Endothelial cell (in vitro differentiated cells): ENCODE measurements at regions not wholly inside any gene's neighbourhood (a gene's known extent, or its start where the extent isn't known, plus 50 kb on each side); places are given as distances from the start of the nearest gene placed in this dataset.
"Not testable (repeated sequence)": the region's sequence is repeated elsewhere in the genome, so short reads cannot be mapped to it uniquely, and the experiment has no call there.

Experiments used
- DNase-seq: peaks from one replicate; pipeline ENCODE4 v3.0.0; 2021; ENCODE audit warnings: low spot score
- H3K27ac Mint-ChIP-seq: one replicate; pipeline ENCODE4 v1.8.0; 2021; ENCODE audit warnings: mixed read lengths, inconsistent platforms; ENCODE audit not compliant: unreplicated experiment
- H3K27me3 Mint-ChIP-seq: one replicate; pipeline ENCODE4 v1.8.0; 2021; ENCODE audit warnings: mild to moderate bottlenecking, moderate library complexity, mixed read lengths, inconsistent platforms; ENCODE audit not compliant: unreplicated experiment
- H3K36me3 Mint-ChIP-seq: one replicate; pipeline ENCODE4 v1.8.0; 2021; ENCODE audit warnings: mild to moderate bottlenecking, low read depth, mixed read lengths, inconsistent platforms; ENCODE audit not compliant: unreplicated experiment
- H3K4me1 Mint-ChIP-seq: one replicate; pipeline ENCODE4 v1.8.0; 2021; ENCODE audit warnings: mild to moderate bottlenecking, mixed read lengths, inconsistent platforms; ENCODE audit not compliant: unreplicated experiment
- H3K4me3 Mint-ChIP-seq: one replicate; pipeline ENCODE4 v1.8.0; 2021; ENCODE audit warnings: mild to moderate bottlenecking, mixed read lengths, inconsistent platforms; ENCODE audit not compliant: unreplicated experiment
- H3K9me3 Mint-ChIP-seq: one replicate; pipeline ENCODE4 v1.8.0; 2021; ENCODE audit warnings: mixed read lengths, inconsistent platforms; ENCODE audit not compliant: unreplicated experiment
- TF ChIP-seq, protein P1 (sequence below): fragments of 200-600 bp; sonication (generic); IDR thresholded peaks from one replicate; pipeline ENCODE4 v1.5.0; 2021; ENCODE audit warnings: antibody characterized with exemption; ENCODE audit not compliant: unreplicated experiment

DNA sequence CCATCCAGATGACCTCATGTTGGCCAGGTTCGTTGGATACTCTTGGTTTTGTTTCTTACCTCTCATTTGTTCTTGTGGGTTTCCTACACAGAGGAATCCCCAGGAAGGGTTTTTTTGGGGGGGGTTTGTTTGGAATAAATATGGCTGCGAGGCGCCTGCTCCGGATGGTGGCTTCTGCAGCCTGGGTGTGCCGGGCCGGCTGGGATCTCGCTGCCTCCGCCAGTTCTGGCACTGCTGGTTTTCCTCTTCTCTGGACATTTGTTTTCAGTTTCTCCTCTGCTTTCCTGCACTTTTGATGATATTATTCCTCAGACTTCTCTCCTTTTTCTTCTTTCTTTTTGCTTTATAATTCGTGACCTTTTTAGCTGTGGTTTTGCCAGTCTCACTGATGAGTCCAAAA lies 187.4 kb downstream of the OR4M2 start:
- no peak overlapping the region for H3K4me3 Mint-ChIP-seq
- TF ChIP-seq, protein P1, sequence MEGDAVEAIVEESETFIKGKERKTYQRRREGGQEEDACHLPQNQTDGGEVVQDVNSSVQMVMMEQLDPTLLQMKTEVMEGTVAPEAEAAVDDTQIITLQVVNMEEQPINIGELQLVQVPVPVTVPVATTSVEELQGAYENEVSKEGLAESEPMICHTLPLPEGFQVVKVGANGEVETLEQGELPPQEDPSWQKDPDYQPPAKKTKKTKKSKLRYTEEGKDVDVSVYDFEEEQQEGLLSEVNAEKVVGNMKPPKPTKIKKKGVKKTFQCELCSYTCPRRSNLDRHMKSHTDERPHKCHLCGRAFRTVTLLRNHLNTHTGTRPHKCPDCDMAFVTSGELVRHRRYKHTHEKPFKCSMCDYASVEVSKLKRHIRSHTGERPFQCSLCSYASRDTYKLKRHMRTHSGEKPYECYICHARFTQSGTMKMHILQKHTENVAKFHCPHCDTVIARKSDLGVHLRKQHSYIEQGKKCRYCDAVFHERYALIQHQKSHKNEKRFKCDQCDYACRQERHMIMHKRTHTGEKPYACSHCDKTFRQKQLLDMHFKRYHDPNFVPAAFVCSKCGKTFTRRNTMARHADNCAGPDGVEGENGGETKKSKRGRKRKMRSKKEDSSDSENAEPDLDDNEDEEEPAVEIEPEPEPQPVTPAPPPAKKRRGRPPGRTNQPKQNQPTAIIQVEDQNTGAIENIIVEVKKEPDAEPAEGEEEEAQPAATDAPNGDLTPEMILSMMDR, result no peak
- H3K4me1 Mint-ChIP-seq, result no peaks in the 10 kb centered on the region
- peaks cover 2% of the 10 kb centered on the region for H3K27me3 Mint-ChIP-seq
- H3K9me3 Mint-ChIP-seq, result peaks cover 5% of the 10 kb centered on the region
- no peak for DNase-seq
- no peak overlapping the region for H3K27ac Mint-ChIP-seq
- H3K36me3 Mint-ChIP-seq, result peaks cover 5% of the 10 kb centered on the region

DNA sequence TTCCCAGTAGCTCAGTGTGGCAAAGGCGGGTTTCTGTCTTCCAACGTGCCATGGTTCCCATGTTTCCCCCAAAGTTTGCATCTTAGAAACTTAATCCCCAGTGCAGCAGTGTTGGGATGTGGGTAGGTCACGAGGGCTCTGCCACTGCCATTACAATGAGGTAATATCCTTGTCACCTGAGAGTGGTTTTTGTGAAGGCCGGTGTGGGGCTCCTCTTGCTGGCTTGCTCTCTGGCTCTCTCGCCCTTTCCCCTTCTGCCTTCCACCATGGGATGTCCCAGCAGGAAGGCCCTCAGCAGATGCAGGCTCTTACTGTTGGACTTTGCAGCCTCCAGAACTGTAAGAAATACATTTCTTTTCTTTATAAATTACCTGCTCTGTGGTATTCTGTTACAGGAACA lies 187.9 kb downstream of the OR4M2 start:
- H3K36me3 Mint-ChIP-seq, result not testable (repeated sequence)

DNA sequence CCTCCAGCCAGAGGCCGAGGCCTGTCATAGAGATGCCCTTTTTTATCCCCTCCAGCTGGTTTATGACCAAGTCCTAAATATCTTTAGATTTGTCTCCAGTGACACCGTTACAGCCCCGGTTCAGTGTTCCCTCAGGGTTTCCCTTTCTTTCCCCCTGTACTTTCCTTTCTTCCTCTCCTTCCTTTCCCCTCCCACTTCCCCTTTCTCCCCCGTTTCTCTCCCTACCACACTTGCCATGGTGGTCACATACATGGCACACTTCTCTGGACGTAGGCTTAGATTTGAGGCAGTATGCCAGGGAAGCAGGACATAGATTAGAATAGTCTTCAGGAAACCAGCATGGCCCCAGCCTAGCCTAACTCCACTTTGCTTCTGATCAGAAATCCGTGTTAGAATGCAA lies 188.3 kb downstream of the OR4M2 start:
- not testable (repeated sequence) for H3K9me3 Mint-ChIP-seq, H3K4me3 Mint-ChIP-seq, DNase-seq, H3K27ac Mint-ChIP-seq, H3K36me3 Mint-ChIP-seq, H3K27me3 Mint-ChIP-seq, H3K4me1 Mint-ChIP-seq

More for the DNA sequence above, 187.9 kb downstream of the OR4M2 start:
- DNase-seq, H3K4me3 Mint-ChIP-seq, H3K27ac Mint-ChIP-seq, H3K27me3 Mint-ChIP-seq, H3K9me3 Mint-ChIP-seq, H3K4me1 Mint-ChIP-seq: not testable (repeated sequence)

DNA sequence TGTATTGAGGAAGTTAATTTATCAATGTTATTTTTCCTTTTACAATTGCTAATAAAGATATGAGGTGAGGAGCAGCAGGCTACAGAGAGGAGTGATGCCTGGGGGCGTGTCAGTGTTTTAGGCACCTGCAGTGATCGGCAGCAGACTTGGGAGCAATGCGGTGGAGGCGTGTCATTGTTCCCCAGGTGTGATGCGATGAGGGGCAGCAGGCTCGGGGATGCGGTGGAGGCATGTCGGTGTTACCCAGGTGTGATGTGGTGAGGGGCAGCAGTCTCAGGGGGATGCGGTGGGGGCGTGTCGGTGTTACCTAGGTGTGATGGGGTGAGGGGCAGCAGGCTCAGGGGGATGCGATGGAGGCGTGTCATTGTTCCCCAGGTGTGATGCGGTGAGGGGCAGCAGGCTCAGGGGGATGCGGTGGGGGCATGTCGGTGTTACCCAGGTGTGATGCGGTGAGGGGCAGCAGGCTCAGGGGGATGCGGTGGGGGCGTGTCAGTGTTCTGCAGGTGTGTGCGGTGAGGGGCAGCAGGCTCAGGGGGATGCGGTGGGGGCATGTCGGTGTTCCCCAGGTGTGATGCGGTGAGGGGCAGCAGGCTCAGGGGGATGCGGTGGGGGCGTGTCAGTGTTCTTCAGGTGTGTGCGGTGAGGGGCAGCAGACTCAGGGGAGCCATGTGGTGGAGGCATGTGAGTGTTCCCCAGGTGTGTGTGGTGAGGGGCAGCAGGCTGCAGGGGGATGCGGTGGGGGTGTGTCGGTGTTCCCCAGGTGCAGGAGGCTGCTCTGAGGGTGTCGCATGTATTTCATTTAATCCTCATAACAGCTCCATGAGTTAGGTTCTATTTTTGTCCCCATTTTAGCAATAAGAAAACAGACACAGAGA lies 186.2 kb upstream of the GOLGA6L22 start:
- not testable (repeated sequence) for H3K27ac Mint-ChIP-seq, H3K4me1 Mint-ChIP-seq, H3K27me3 Mint-ChIP-seq, H3K36me3 Mint-ChIP-seq, DNase-seq, H3K4me3 Mint-ChIP-seq, H3K9me3 Mint-ChIP-seq

DNA sequence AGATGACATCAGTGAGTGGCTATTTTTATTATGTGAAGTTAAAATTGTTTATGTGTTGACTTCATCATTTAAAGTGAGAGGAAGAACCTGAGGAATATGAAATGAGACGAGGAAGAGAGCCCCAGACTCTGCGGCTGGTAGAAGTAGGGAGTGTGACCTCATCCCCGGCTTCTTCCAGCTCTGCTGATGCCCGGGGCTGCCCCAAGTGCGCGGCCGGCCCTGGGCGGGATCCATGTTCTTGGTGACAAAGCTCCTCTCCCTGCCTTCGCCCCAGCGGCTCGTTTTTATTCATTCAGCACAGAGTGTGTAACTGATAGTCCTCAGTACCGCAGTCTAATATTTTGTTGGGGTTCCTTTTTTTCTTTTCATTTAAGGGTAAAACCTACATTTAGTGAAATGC lies 185.5 kb upstream of the GOLGA6L22 start:
- H3K27me3 Mint-ChIP-seq, H3K9me3 Mint-ChIP-seq, H3K4me1 Mint-ChIP-seq, H3K36me3 Mint-ChIP-seq, H3K27ac Mint-ChIP-seq, H3K4me3 Mint-ChIP-seq, DNase-seq: not testable (repeated sequence)

DNA sequence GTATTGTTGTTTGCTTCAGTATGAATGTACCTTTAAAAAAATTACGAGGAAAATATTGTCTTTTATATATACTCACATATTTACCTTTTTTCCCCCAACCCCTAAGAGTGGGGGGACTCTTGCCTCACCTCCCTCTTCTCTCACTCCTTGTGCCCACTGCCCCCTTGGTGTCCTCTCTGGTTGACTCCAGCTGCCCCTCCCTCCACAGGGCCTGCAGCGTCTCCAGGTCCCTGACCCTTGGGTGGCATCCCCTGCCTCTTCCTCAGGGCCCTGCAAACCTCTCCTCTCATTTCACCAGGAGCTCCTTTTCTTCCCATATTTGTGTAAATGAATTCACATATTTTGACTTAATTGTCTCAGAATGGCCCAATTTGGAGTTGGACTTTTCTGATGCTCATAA lies 184.3 kb upstream of the GOLGA6L22 start:
- H3K36me3 Mint-ChIP-seq, H3K4me1 Mint-ChIP-seq, H3K27ac Mint-ChIP-seq, DNase-seq, H3K4me3 Mint-ChIP-seq, H3K9me3 Mint-ChIP-seq, H3K27me3 Mint-ChIP-seq: not testable (repeated sequence)

DNA sequence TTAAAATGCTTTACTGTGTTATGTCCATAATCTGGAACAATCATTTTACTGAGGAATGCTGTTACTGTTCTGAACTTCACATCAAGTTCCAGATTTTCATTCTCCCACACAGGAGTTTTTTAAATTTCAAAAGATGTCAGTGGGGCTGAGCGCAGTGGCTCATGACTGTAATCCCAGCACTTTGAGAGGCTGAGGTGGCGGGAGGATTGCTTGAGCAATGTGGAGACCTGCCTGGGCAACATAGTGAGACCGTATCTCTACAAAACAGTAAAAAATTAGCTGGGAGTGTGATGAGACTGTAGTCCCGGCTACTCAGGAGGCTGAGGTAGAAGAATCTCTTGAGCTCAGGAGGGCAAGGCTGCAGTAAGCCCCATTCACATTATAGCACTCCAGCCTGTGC lies 177.9 kb upstream of the GOLGA6L22 start:
- not testable (repeated sequence) for H3K36me3 Mint-ChIP-seq, DNase-seq, H3K27ac Mint-ChIP-seq, H3K4me3 Mint-ChIP-seq, H3K4me1 Mint-ChIP-seq, H3K27me3 Mint-ChIP-seq
- H3K9me3 Mint-ChIP-seq, result peaks cover 26% of the 10 kb centered on the region

DNA sequence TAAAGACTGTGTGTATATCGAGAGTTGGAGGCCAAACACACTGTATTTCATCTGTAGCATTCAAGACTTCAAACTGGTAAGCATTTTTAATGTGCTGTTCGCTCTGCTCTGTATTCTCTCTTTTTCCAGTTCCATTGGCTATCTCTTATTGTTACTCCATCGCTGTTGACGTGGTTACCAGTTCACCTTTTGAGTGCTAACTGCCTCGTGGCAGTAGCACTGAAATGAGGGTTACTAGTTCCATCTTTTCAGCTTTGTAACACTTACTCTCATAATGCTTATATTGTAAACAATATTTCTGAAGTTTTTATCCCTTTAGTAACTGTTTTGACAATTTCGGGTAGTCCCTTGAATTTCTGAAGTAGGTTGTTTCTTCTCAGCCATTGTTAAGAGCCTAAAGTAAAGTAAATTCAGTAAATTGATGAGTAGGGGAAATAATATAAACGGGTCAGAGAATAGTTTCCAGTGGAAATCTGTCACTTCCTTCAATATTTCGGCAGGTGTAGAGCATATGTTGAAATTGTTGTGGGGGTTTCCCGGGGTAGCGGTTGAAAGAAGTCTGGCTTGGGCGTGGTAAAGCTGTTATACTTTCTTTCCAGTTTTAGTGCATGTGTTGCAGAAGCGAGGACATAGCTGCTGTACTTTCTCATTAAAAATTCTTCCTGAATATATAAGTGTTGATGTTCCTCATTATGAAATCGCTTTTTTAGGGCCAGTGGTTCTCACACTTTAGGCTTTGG lies 175.7 kb upstream of the GOLGA6L22 start:
- not testable (repeated sequence) for H3K27me3 Mint-ChIP-seq, H3K4me3 Mint-ChIP-seq, H3K27ac Mint-ChIP-seq, DNase-seq, H3K4me1 Mint-ChIP-seq, H3K36me3 Mint-ChIP-seq
- H3K9me3 Mint-ChIP-seq, result peaks cover 26% of the 10 kb centered on the region

DNA sequence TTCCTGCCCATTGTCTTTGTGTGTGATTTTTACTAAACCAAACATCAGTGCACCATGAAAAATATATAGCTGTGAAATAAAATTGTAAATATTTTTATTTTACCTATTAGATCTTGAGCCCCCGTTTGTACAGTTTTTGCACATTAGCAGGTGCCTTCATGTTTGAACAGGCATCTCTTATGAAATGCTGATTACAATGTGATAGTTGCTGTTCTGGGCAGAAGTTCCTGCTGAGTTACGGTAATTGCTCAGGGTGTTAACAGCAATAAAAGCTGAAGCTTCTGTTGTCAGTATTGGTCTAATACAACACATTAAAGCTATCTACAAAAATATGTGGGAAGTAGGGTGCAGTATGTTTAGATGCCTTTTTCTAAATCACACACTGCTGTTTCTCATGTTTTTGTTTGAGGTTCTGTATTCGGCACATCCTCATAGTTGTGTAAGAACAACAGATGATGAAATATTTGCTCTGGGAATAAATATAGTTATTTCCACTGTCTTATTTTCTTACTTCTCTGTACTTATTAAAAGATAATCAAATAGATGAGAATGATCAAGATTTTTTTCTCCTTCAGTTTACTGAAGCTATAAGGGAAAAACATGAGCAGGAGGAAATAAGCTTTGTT lies 173.8 kb upstream of the GOLGA6L22 start:
- peaks cover 25% of the 10 kb centered on the region for H3K9me3 Mint-ChIP-seq
- not testable (repeated sequence) for H3K36me3 Mint-ChIP-seq, H3K27me3 Mint-ChIP-seq, H3K4me3 Mint-ChIP-seq, H3K4me1 Mint-ChIP-seq, DNase-seq, H3K27ac Mint-ChIP-seq

DNA sequence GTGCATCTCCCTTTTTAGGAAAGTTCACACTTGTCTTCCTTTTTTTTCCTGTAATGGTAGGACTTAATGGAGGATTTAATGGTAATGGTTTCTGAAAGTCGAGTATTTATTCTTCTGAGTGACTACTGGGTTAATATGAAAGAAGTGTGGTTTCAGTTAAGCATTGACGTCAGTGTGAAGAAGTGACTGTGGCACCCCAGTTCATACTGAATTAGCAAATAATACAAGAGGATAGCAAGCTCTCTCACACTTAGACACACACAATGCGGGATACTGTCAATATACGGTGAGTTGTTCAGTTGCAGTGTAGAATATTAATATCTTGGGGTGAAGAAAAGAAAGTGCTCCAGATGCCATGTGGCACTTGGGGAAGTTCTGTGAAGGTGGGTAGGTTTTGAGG lies 167.6 kb upstream of the GOLGA6L22 start:
- not testable (repeated sequence) for H3K27ac Mint-ChIP-seq, DNase-seq, H3K4me3 Mint-ChIP-seq, H3K9me3 Mint-ChIP-seq, H3K27me3 Mint-ChIP-seq, H3K36me3 Mint-ChIP-seq, H3K4me1 Mint-ChIP-seq

DNA sequence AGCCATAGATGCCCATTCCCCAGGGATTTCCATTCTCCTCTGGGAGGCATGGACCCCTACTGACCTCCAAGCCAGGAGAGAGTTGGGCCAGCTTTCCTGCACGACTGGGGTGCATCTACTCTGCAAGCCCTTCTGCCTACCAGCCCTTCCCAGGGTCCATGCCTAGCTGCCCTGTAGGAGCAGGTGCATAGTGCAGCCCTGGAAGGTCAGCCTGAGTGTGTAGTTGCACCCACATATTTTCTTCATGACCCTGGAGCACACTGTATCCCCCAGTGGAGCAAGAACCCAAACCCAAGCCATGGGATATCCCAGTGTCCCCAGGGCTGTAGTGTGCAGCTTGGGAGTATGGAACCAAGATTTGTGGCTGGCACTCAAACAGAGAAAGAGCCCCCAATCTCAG lies 155.6 kb upstream of the GOLGA6L22 start:
- H3K27ac Mint-ChIP-seq, H3K4me3 Mint-ChIP-seq, H3K36me3 Mint-ChIP-seq, H3K9me3 Mint-ChIP-seq, H3K27me3 Mint-ChIP-seq, H3K4me1 Mint-ChIP-seq, DNase-seq: not testable (repeated sequence)
